ENCODE measurements at regions not wholly inside any gene's neighbourhood (a gene's known extent, or its start where the extent isn't known, plus 50 kb on each side); places are given as distances from the start of the nearest gene placed in this dataset.

GRCh38 chr2:226640501-226640900 is 159.1 kb downstream of the IRS1 start:
- H3K9ac ChIP-seq (ENCODE audit: low read length) = no peak overlapping the region
- H3K9me3 ChIP-seq (ENCODE audit: low read length) = no peaks in the 10 kb centered on the region
- no peaks in the 10 kb centered on the region for H3K27me3 ChIP-seq (ENCODE audit: low read length)
- no peaks in the 10 kb centered on the region for H3K79me2 ChIP-seq (ENCODE audit: low read length)
- H3K27ac ChIP-seq (ENCODE audit: low read length) = no peak overlapping the region
- no peak overlapping the region for H3K4me2 ChIP-seq (ENCODE audit: low read depth, low read length, poor library complexity, severe bottlenecking)
- no peaks in the 10 kb centered on the region for H3K9me2 ChIP-seq (replicated peaks; ENCODE audit: insufficient read depth, low read length)
- no peaks in the 10 kb centered on the region for H3K4me1 ChIP-seq (ENCODE audit: low read length)
- H2AFZ ChIP-seq (ENCODE audit: low read length) = no peak overlapping the region
- no peak for DNase-seq
- H3K4me3 ChIP-seq (ENCODE audit: low read length) = no peak overlapping the region
- no peaks in the 10 kb centered on the region for H3K36me3 ChIP-seq (ENCODE audit: insufficient read depth, low read length)
- no peaks in the 10 kb centered on the region for H4K20me1 ChIP-seq (ENCODE audit: insufficient read depth, low read depth, low read length)

GRCh38 chr2:226639550-226639949 is 160.1 kb downstream of the IRS1 start:
- DNase-seq = no peak
- Histone ChIP-seq H3K79me2 (ENCODE audit: low read length) (no peaks in the 10 kb centered on the region), H3K9me3 (ENCODE audit: low read length) (no peaks in the 10 kb centered on the region)

GRCh38 chr2:226638576-226638975 is 161.0 kb downstream of the IRS1 start:
- H3K4me1 ChIP-seq (ENCODE audit: low read length) = no peaks in the 10 kb centered on the region
- H3K27me3 ChIP-seq (ENCODE audit: low read length) = no peaks in the 10 kb centered on the region
- H4K20me1 ChIP-seq (ENCODE audit: insufficient read depth, low read depth, low read length) = no peaks in the 10 kb centered on the region
- no peak overlapping the region for H2AFZ ChIP-seq (ENCODE audit: low read length)
- H3K4me2 ChIP-seq (ENCODE audit: low read depth, low read length, poor library complexity, severe bottlenecking) = no peak overlapping the region
- H3K27ac ChIP-seq (ENCODE audit: low read length) = no peak overlapping the region
- no peaks in the 10 kb centered on the region for H3K79me2 ChIP-seq (ENCODE audit: low read length)
- H3K4me3 ChIP-seq (ENCODE audit: low read length) = no peak overlapping the region
- H3K9ac ChIP-seq (ENCODE audit: low read length) = no peak overlapping the region
- no peaks in the 10 kb centered on the region for H3K9me3 ChIP-seq (ENCODE audit: low read length)
- H3K36me3 ChIP-seq (ENCODE audit: insufficient read depth, low read length) = no peaks in the 10 kb centered on the region
- no peak for DNase-seq
- no peaks in the 10 kb centered on the region for H3K9me2 ChIP-seq (replicated peaks; ENCODE audit: insufficient read depth, low read length)

More at GRCh38 chr2:226639550-226639949, 160.1 kb downstream of the IRS1 start:
- Histone ChIP-seq H3K4me3 (ENCODE audit: low read length) (no peak overlapping the region), H3K4me1 (ENCODE audit: low read length) (no peaks in the 10 kb centered on the region), H2AFZ (ENCODE audit: low read length) (no peak overlapping the region), H3K27me3 (ENCODE audit: low read length) (no peaks in the 10 kb centered on the region), H3K27ac (ENCODE audit: low read length) (no peak overlapping the region), H3K9me2 (replicated peaks; ENCODE audit: insufficient read depth, low read length) (no peaks in the 10 kb centered on the region), H4K20me1 (ENCODE audit: insufficient read depth, low read depth, low read length) (no peaks in the 10 kb centered on the region), H3K36me3 (ENCODE audit: insufficient read depth, low read length) (no peaks in the 10 kb centered on the region), H3K4me2 (ENCODE audit: low read depth, low read length, poor library complexity, severe bottlenecking) (no peak overlapping the region), H3K9ac (ENCODE audit: low read length) (no peak overlapping the region)

GRCh38 chr2:226637383-226637782 is 162.2 kb downstream of the IRS1 start:
- Histone ChIP-seq H3K9me2 (replicated peaks; ENCODE audit: insufficient read depth, low read length) (no peaks in the 10 kb centered on the region), H3K79me2 (ENCODE audit: low read length) (no peaks in the 10 kb centered on the region), H3K9me3 (ENCODE audit: low read length) (no peaks in the 10 kb centered on the region), H4K20me1 (ENCODE audit: insufficient read depth, low read depth, low read length) (no peaks in the 10 kb centered on the region), H3K9ac (ENCODE audit: low read length) (no peak overlapping the region), H3K4me2 (ENCODE audit: low read depth, low read length, poor library complexity, severe bottlenecking) (no peak overlapping the region), H3K27ac (ENCODE audit: low read length) (no peak overlapping the region), H3K27me3 (ENCODE audit: low read length) (no peaks in the 10 kb centered on the region), H3K36me3 (ENCODE audit: insufficient read depth, low read length) (no peaks in the 10 kb centered on the region), H3K4me1 (ENCODE audit: low read length) (no peaks in the 10 kb centered on the region), H2AFZ (ENCODE audit: low read length) (no peak overlapping the region), H3K4me3 (ENCODE audit: low read length) (no peak overlapping the region)
- no peak for DNase-seq

- Histone ChIP-seq H3K4me1 (ENCODE audit: low read length) (no peaks in the 10 kb centered on the region), H3K9ac (ENCODE audit: low read length) (no peak overlapping the region), H3K4me3 (ENCODE audit: low read length) (no peak overlapping the region), H4K20me1 (ENCODE audit: insufficient read depth, low read depth, low read length) (no peaks in the 10 kb centered on the region), H3K79me2 (ENCODE audit: low read length) (no peaks in the 10 kb centered on the region), H3K27me3 (ENCODE audit: low read length) (no peaks in the 10 kb centered on the region), H3K9me3 (ENCODE audit: low read length) (no peaks in the 10 kb centered on the region), H2AFZ (ENCODE audit: low read length) (no peak overlapping the region), H3K4me2 (ENCODE audit: low read depth, low read length, poor library complexity, severe bottlenecking) (no peak overlapping the region), H3K27ac (ENCODE audit: low read length) (no peak overlapping the region), H3K36me3 (ENCODE audit: insufficient read depth, low read length) (no peaks in the 10 kb centered on the region), H3K9me2 (replicated peaks; ENCODE audit: insufficient read depth, low read length) (no peaks in the 10 kb centered on the region)
- DNase-seq = no peak
These were observed 163.0 kb downstream of the IRS1 start for GRCh38 chr2:226636586-226636985.

- no peaks in the 10 kb centered on the region for H4K20me1 ChIP-seq (ENCODE audit: insufficient read depth, low read depth, low read length)
- no peak overlapping the region for H3K4me3 ChIP-seq (ENCODE audit: low read length)
- no peak overlapping the region for H2AFZ ChIP-seq (ENCODE audit: low read length)
- H3K9ac ChIP-seq (ENCODE audit: low read length) = no peak overlapping the region
- no peaks in the 10 kb centered on the region for H3K36me3 ChIP-seq (ENCODE audit: insufficient read depth, low read length)
- H3K9me3 ChIP-seq (ENCODE audit: low read length) = no peaks in the 10 kb centered on the region
- no peak overlapping the region for H3K4me2 ChIP-seq (ENCODE audit: low read depth, low read length, poor library complexity, severe bottlenecking)
- H3K27ac ChIP-seq (ENCODE audit: low read length) = no peak overlapping the region
- H3K27me3 ChIP-seq (ENCODE audit: low read length) = no peaks in the 10 kb centered on the region
- no peaks in the 10 kb centered on the region for H3K4me1 ChIP-seq (ENCODE audit: low read length)
- no peaks in the 10 kb centered on the region for H3K9me2 ChIP-seq (replicated peaks; ENCODE audit: insufficient read depth, low read length)
- no peaks in the 10 kb centered on the region for H3K79me2 ChIP-seq (ENCODE audit: low read length)
- DNase-seq = no peak
These were observed 164.5 kb downstream of the IRS1 start for GRCh38 chr2:226634943-226635604.

- Histone ChIP-seq H3K9ac (ENCODE audit: low read length) (no peak overlapping the region), H3K4me1 (ENCODE audit: low read length) (no peaks in the 10 kb centered on the region), H4K20me1 (ENCODE audit: insufficient read depth, low read depth, low read length) (no peaks in the 10 kb centered on the region), H3K36me3 (ENCODE audit: insufficient read depth, low read length) (no peaks in the 10 kb centered on the region), H3K27ac (ENCODE audit: low read length) (no peak overlapping the region), H3K27me3 (ENCODE audit: low read length) (no peaks in the 10 kb centered on the region), H3K4me3 (ENCODE audit: low read length) (no peak overlapping the region), H3K4me2 (ENCODE audit: low read depth, low read length, poor library complexity, severe bottlenecking) (no peak overlapping the region), H3K9me2 (replicated peaks; ENCODE audit: insufficient read depth, low read length) (no peaks in the 10 kb centered on the region), H3K79me2 (ENCODE audit: low read length) (no peaks in the 10 kb centered on the region), H2AFZ (ENCODE audit: low read length) (no peak overlapping the region), H3K9me3 (ENCODE audit: low read length) (no peaks in the 10 kb centered on the region)
- no peak for DNase-seq
These were observed 167.9 kb downstream of the IRS1 start for GRCh38 chr2:226631671-226632070.

GRCh38 chr2:226631187-226631586 is 168.4 kb downstream of the IRS1 start:
- Histone ChIP-seq H3K9me2 (replicated peaks; ENCODE audit: insufficient read depth, low read length) (no peaks in the 10 kb centered on the region), H4K20me1 (ENCODE audit: insufficient read depth, low read depth, low read length) (no peaks in the 10 kb centered on the region), H3K27ac (ENCODE audit: low read length) (no peak overlapping the region), H3K4me2 (ENCODE audit: low read depth, low read length, poor library complexity, severe bottlenecking) (no peak overlapping the region), H3K36me3 (ENCODE audit: insufficient read depth, low read length) (no peaks in the 10 kb centered on the region), H3K4me1 (ENCODE audit: low read length) (no peaks in the 10 kb centered on the region), H3K9me3 (ENCODE audit: low read length) (no peaks in the 10 kb centered on the region), H3K9ac (ENCODE audit: low read length) (no peak overlapping the region), H3K4me3 (ENCODE audit: low read length) (no peak overlapping the region), H3K27me3 (ENCODE audit: low read length) (no peaks in the 10 kb centered on the region), H2AFZ (ENCODE audit: low read length) (no peak overlapping the region), H3K79me2 (ENCODE audit: low read length) (no peaks in the 10 kb centered on the region)
- no peak for DNase-seq
